Upper lobe of left lung (tissue), 4 donors: ENCODE measurements at regions not wholly inside any gene's neighbourhood (a gene's known extent, or its start where the extent isn't known, plus 50 kb on each side); places are given as distances from the start of the nearest gene placed in this dataset.

ENCODE experiments used
- CTCF ChIP-seq, 6 experiments: fragments of 450-650 bp in 4 of 6; fragments of 200-600 bp in 2 of 6; sonication (generic) in 2 of 6; IDR thresholded peaks; one replicate each; pipeline ENCODE4 v1.5.1; 2016 to 2019; ENCODE audit warnings: antibody characterized with exemption in 6 of 6
- EP300 ChIP-seq, 4 donors: sonication (generic); formaldehyde crosslinking; IDR thresholded peaks; one replicate each; pipeline ENCODE4 v1.5.1; 2017; ENCODE audit warnings: antibody characterized with exemption in 4 of 4, control low read depth in 2 of 4
- POLR2AphosphoS5 ChIP-seq, 2 donors: sonication (generic); formaldehyde crosslinking; IDR thresholded peaks; one replicate each; pipeline ENCODE4 v1.5.1; 2017; ENCODE audit warnings: antibody characterized with exemption in 2 of 2

GRCh38 chr2:120534457-120534856 lies 188.5 kb downstream of the INHBB start:
- TF ChIP-seq CTCF (IDR thresholded peaks at IDR 0.05): no peak
- no peak for TF ChIP-seq EP300 (IDR thresholded peaks at IDR 0.05)
- TF ChIP-seq POLR2AphosphoS5 (IDR thresholded peaks at IDR 0.05): no peak
